ENCODE measurements at regions not wholly inside any gene's neighbourhood (a gene's known extent, or its start where the extent isn't known, plus 50 kb on each side); places are given as distances from the start of the nearest gene placed in this dataset.

DNA sequence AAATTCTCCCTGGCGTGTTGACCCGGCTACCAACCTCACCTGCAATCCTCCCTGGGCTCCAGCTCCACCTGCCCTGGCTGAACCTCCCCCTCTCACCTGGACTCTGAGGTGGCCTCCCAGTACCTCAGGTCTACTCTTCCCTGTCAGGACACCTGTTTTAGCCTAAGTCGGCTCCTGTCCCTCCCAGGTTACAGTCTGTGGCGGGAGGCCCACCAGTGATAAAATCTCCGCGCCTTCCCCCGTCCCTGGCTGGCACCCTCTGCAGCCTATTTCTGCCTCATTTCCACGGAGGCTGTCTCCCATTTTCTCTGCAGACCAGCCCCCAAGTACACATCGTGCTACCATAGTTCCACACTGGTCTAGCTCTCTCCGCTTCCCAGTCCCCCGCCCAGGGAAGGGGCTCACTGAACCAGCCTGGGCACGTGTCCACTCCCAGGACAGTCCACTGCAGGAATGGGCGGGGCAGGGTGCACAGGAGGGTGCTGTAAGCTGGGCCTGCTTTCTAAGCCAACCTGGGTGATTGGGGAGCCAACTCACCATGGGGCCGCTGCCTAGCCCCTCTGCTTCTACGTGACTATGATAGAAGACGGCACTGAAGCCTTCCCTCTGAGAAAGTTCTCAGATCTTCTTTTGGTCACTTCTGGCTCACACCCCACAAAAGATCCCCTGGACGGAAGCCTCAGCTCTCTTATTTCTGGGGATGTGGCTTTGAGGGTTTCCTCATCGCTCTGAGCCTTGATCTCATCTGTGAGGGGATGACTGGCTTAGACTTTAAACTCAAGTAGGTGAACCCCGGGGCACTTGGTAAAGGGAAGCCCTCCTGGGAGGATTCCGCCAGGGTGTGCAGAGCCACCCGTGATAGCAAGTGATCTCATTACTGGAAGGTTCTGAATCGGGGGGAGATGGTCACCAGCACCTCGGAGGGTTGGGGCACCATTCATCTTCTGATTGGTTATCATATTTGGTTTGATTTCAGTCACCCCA, 96.6 kb downstream of the NSMCE3 start:
- no peaks in the 10 kb centered on the region for H3K27me3 ChIP-seq (ENCODE audit: control insufficient read depth, insufficient read depth, low read length, poor library complexity, severe bottlenecking)
- no peak overlapping the region for H3K27ac ChIP-seq (ENCODE audit: low read depth, low read length)
- H3K27me3 Mint-ChIP-seq (ENCODE audit: insufficient read depth), result no peaks in the 10 kb centered on the region
- H3K4me1 Mint-ChIP-seq, result peaks cover 8% of the 10 kb centered on the region
- H3K9ac ChIP-seq (ENCODE audit: extremely low read depth, low read length, poor library complexity, severe bottlenecking), result no peak overlapping the region
- no peaks in the 10 kb centered on the region for H3K36me3 Mint-ChIP-seq (ENCODE audit: low read depth)
- TF ChIP-seq, protein P1, sequence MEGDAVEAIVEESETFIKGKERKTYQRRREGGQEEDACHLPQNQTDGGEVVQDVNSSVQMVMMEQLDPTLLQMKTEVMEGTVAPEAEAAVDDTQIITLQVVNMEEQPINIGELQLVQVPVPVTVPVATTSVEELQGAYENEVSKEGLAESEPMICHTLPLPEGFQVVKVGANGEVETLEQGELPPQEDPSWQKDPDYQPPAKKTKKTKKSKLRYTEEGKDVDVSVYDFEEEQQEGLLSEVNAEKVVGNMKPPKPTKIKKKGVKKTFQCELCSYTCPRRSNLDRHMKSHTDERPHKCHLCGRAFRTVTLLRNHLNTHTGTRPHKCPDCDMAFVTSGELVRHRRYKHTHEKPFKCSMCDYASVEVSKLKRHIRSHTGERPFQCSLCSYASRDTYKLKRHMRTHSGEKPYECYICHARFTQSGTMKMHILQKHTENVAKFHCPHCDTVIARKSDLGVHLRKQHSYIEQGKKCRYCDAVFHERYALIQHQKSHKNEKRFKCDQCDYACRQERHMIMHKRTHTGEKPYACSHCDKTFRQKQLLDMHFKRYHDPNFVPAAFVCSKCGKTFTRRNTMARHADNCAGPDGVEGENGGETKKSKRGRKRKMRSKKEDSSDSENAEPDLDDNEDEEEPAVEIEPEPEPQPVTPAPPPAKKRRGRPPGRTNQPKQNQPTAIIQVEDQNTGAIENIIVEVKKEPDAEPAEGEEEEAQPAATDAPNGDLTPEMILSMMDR (conservative IDR thresholded peaks at IDR 0.05), result no peak
- no peak overlapping the region for H3K27ac Mint-ChIP-seq
- H3K4me3 ChIP-seq (ENCODE audit: low read length), result no peak overlapping the region
- peaks cover 8% of the 10 kb centered on the region for H3K9me3 Mint-ChIP-seq
- H3K36me3 ChIP-seq (ENCODE audit: control insufficient read depth, insufficient read depth, low read length), result no peaks in the 10 kb centered on the region
- 93% methylated on average over 18 to 23 of the region's 23 CpGs for WGBS, 2 experiments (ENCODE audit: insufficient coverage in 1 of 2, insufficient read length in 1 of 2)
- no peak for DNase-seq
- no peak overlapping the region for H3K4me3 Mint-ChIP-seq
- peaks cover 6% of the 10 kb centered on the region for H3K9me3 ChIP-seq (ENCODE audit: control insufficient read depth, low read length)
- no peaks in the 10 kb centered on the region for H3K4me1 ChIP-seq (ENCODE audit: control insufficient read depth, insufficient read depth, low read length)

DNA sequence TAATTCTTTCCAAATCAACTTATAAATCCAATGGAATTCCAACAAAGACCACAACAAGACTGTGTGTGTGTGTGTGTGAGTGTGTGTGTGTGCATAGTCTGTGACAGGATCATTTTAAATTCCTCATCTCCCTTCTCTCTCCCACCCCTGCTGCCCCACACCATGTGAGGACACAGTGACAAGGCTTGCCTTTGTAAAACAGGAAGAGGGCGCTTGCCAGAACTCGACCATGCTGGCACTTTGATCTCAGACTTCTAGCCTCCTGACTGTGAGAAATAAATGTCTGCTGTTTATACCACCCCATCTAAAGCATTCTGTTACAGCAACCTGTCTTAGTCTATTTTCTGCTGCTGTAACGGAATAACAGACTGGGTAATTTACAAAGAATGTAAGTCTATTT, 99.1 kb downstream of the NSMCE3 start:
- peaks cover 2% of the 10 kb centered on the region for H3K27me3 Mint-ChIP-seq (ENCODE audit: insufficient read depth)
- no peak overlapping the region for H3K27ac ChIP-seq (ENCODE audit: low read depth, low read length)
- DNase-seq, result no peak
- no peak overlapping the region for H3K27ac Mint-ChIP-seq
- no peaks in the 10 kb centered on the region for H3K27me3 ChIP-seq (ENCODE audit: control insufficient read depth, insufficient read depth, low read length, poor library complexity, severe bottlenecking)
- H3K36me3 ChIP-seq (ENCODE audit: control insufficient read depth, insufficient read depth, low read length), result no peaks in the 10 kb centered on the region
- peaks cover 5% of the 10 kb centered on the region for H3K36me3 Mint-ChIP-seq (ENCODE audit: low read depth)
- H3K9me3 ChIP-seq (ENCODE audit: control insufficient read depth, low read length), result peaks cover 12% of the 10 kb centered on the region
- no peak overlapping the region for H3K9ac ChIP-seq (ENCODE audit: extremely low read depth, low read length, poor library complexity, severe bottlenecking)
- H3K4me1 Mint-ChIP-seq, result no peaks in the 10 kb centered on the region
- H3K4me3 ChIP-seq (ENCODE audit: low read length), result no peak overlapping the region
- no peaks in the 10 kb centered on the region for H3K4me1 ChIP-seq (ENCODE audit: control insufficient read depth, insufficient read depth, low read length)
- TF ChIP-seq, protein P1 (conservative IDR thresholded peaks at IDR 0.05), result no peak
- no peak overlapping the region for H3K4me3 Mint-ChIP-seq
- WGBS, 2 experiments (ENCODE audit: insufficient coverage in 1 of 2, insufficient read length in 1 of 2), result 72 to 82% methylated on average over 3 of the region's 3 CpGs
- peaks cover 18% of the 10 kb centered on the region for H3K9me3 Mint-ChIP-seq
